ENCODE measurements at regions not wholly inside any gene's neighbourhood (a gene's known extent, or its start where the extent isn't known, plus 50 kb on each side); places are given as distances from the start of the nearest gene placed in this dataset.

- dilution Hi-C loops (cut with HindIII; ENCODE audit: low sequenced_read_pairs, unreplicated experiment) (no loop called here), in situ Hi-C loops (cut with MboI; ENCODE audit: low sequenced_read_pairs) (no loop called here), intact Hi-C loops (cut with micrococcal nuclease) (no loop called here)
- H3K56ac ChIP-seq (ENCODE audit: extremely low read depth, insufficient read depth, low read length) = no peak overlapping the region
- no peak overlapping the region for H4K8ac ChIP-seq (ENCODE audit: low read depth in 2 of 2, low read length in 2 of 2)
- no peak overlapping the region for H3K9ac ChIP-seq (ENCODE audit: low read depth, low read length)
- no peaks in the 10 kb centered on the region for H4K20me1 ChIP-seq (ENCODE audit: insufficient read depth, low read length)
- WGBS, 2 experiments (ENCODE audit: extremely low coverage in 2 of 2, insufficient read length in 1 of 2) = 43% methylated on average over 3 of the region's 5 CpGs; no CpG with 5 or more reads in 1 of the 2 experiments
- H2BK120ac ChIP-seq (ENCODE audit: low read depth, low read length) = no peak overlapping the region
- ChIA-PET CTCF (interaction anchor here (1.3 kb wide), 1 partner anchor 11 kb away, joined by 5 read pairs; no protein-coding TSS in a partner anchor), POLR2A (ENCODE audit: unreplicated experiment) (no interaction called here)
- no peak overlapping the region for H2BK15ac ChIP-seq (ENCODE audit: low read depth, low read length)
- no peak overlapping the region for H3K23ac ChIP-seq (ENCODE audit: low read depth, low read length)
- H3K4ac ChIP-seq (ENCODE audit: low read depth, low read length) = no peak overlapping the region
- H4K5ac ChIP-seq (ENCODE audit: low read depth, low read length) = no peak overlapping the region
- BruUV-seq (replicated peaks) = no TSS peak
- peaks cover 7% of the 10 kb centered on the region for H3K27me3 ChIP-seq (ENCODE audit: control insufficient read depth, insufficient read depth, low read length)
- H3K4me2 ChIP-seq (ENCODE audit: low read depth, low read length) = no peak overlapping the region
- H3K18ac ChIP-seq (ENCODE audit: low read depth, low read length) = no peak overlapping the region
- H3K14ac ChIP-seq (replicated peaks; ENCODE audit: low read depth, low read length) = no peak overlapping the region
- no peak overlapping the region for H2AFZ ChIP-seq (replicated peaks; ENCODE audit: low read length, poor library complexity)
- no peaks in the 10 kb centered on the region for H3K9me1 ChIP-seq (ENCODE audit: insufficient read depth, low read length)
- no peak overlapping the region for H3K4me3 ChIP-seq (ENCODE audit: insufficient read depth, low read depth, low read length)
- H2AK9ac ChIP-seq (replicated peaks; ENCODE audit: low read depth, low read length, poor library complexity) = no peak overlapping the region
- TF ChIP-seq BHLHE40 (IDR thresholded peaks at IDR 0.05; ENCODE audit: low read depth, low read length) (no peak), RAD21 (IDR thresholded peaks at IDR 0.05; ENCODE audit: low read length) (no peak), RCOR1 (IDR thresholded peaks at IDR 0.05; ENCODE audit: insufficient replicate concordance, low read length) (no peak), CTCF (conservative IDR thresholded peaks at IDR 0.05; ENCODE audit: low read depth, low read length) (no peak), CEBPB (IDR thresholded peaks at IDR 0.05; ENCODE audit: low read depth, low read length) (no peak), POLR2A (IDR thresholded peaks at IDR 0.05; ENCODE audit: low read depth, low read length) (no peak), MXI1 (IDR thresholded peaks at IDR 0.05; ENCODE audit: borderline replicate concordance, low read depth, low read length) (no peak), NFE2L2 (IDR thresholded peaks at IDR 0.05; ENCODE audit: low read depth, low read length) (no peak), CHD1 (IDR thresholded peaks at IDR 0.05; ENCODE audit: low read depth, low read length) (no peak), MAZ (IDR thresholded peaks at IDR 0.05; ENCODE audit: borderline replicate concordance, low read depth, low read length) (no peak), SMC3 (IDR thresholded peaks at IDR 0.05; ENCODE audit: low read depth, low read length) (no peak), MAFK (IDR thresholded peaks at IDR 0.05; ENCODE audit: low read depth, low read length) (no peak), ELK1 (IDR thresholded peaks at IDR 0.05; ENCODE audit: borderline replicate concordance, low read depth, low read length) (no peak), FOS (IDR thresholded peaks at IDR 0.05; ENCODE audit: low read depth, low read length) (no peak), RFX5 (IDR thresholded peaks at IDR 0.05; ENCODE audit: low read depth, low read length) (no peak)
- DNase-seq (no peak), ATAC-seq (ENCODE audit: low read depth) (no peak)
- no peak overlapping the region for H2BK20ac ChIP-seq (ENCODE audit: low read depth, low read length)
- no peak overlapping the region for H2AK5ac ChIP-seq (ENCODE audit: low read depth, low read length)
- no peaks in the 10 kb centered on the region for H3K79me1 ChIP-seq (ENCODE audit: low read depth in 1 of 2, low read length in 2 of 2)
- H3K9me3 ChIP-seq (ENCODE audit: control insufficient read depth, insufficient read depth, low read length) = no peaks in the 10 kb centered on the region
- no peak overlapping the region for H4K91ac ChIP-seq (ENCODE audit: insufficient read depth, low read depth, low read length)
- H3K36me3 ChIP-seq (ENCODE audit: control insufficient read depth, insufficient read depth, low read length) = no peaks in the 10 kb centered on the region
- H3K4me1 ChIP-seq (ENCODE audit: control insufficient read depth, insufficient read depth, low read length) = no peaks in the 10 kb centered on the region
- H3K27ac ChIP-seq (ENCODE audit: insufficient read depth, low read length) = no peak overlapping the region
- H2BK5ac ChIP-seq (ENCODE audit: low read depth, low read length, poor library complexity, severe bottlenecking) = no peak overlapping the region
Observed at GRCh38 chr3:71944482-71945065, 159.6 kb upstream of the PROK2 start.

Measured in IMR-90 (cell line).